ENCODE measurements at regions not wholly inside any gene's neighbourhood (a gene's known extent, or its start where the extent isn't known, plus 50 kb on each side); places are given as distances from the start of the nearest gene placed in this dataset.

DNA sequence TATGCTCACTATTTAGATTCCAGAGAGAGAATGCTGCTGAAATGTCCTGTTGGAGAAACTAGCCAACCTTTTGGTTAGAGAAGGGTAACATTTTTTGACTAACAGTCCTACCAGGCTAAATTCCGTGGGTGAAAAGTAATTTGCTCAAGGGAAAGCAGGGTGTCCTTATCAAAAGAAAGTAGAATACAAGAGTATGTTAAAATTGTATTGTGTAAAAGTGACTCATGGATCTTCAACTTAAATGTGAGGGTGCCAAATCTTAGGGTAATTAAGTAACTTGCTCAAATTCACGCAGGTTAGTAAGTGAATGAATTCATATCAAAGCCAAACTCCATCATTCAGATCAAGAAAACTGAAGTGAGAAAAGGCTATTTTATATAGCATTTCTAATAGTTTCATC lies 81.7 kb downstream of the PCDH7 start:
- no peak overlapping the region for H3K27ac ChIP-seq
- intact Hi-C loops (cut with DNase I): no loop called here

GRCh38 chr4:30802622-30803323 lies 82.6 kb downstream of the PCDH7 start:
- H3K9me3 ChIP-seq: no peaks in the 10 kb centered on the region
- no peak for TF ChIP-seq POLR2A (IDR thresholded peaks at IDR 0.05)
- TF ChIP-seq, protein P1, sequence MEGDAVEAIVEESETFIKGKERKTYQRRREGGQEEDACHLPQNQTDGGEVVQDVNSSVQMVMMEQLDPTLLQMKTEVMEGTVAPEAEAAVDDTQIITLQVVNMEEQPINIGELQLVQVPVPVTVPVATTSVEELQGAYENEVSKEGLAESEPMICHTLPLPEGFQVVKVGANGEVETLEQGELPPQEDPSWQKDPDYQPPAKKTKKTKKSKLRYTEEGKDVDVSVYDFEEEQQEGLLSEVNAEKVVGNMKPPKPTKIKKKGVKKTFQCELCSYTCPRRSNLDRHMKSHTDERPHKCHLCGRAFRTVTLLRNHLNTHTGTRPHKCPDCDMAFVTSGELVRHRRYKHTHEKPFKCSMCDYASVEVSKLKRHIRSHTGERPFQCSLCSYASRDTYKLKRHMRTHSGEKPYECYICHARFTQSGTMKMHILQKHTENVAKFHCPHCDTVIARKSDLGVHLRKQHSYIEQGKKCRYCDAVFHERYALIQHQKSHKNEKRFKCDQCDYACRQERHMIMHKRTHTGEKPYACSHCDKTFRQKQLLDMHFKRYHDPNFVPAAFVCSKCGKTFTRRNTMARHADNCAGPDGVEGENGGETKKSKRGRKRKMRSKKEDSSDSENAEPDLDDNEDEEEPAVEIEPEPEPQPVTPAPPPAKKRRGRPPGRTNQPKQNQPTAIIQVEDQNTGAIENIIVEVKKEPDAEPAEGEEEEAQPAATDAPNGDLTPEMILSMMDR (IDR thresholded peaks at IDR 0.05): no peak
- DNase-seq (no peak), ATAC-seq (no peak)
- 47% methylated on average over 3 of the region's 3 CpGs for WGBS (ENCODE audit: insufficient coverage, low coverage, low lambda C conversion rate, missing lambda C conversion rate)
- H3K4me1 ChIP-seq: no peaks in the 10 kb centered on the region
- no peak overlapping the region for H3K27ac ChIP-seq
- intact Hi-C loops (cut with DNase I): no loop called here
- H3K36me3 ChIP-seq: no peaks in the 10 kb centered on the region
- no peaks in the 10 kb centered on the region for H3K27me3 ChIP-seq
- H3K4me3 ChIP-seq: no peak overlapping the region

More for the DNA sequence above, 81.7 kb downstream of the PCDH7 start:
- Histone ChIP-seq H3K36me3 (no peaks in the 10 kb centered on the region), H3K9me3 (no peaks in the 10 kb centered on the region), H3K27me3 (no peaks in the 10 kb centered on the region), H3K4me1 (no peaks in the 10 kb centered on the region), H3K4me3 (no peak overlapping the region)
- ATAC-seq (no peak), DNase-seq (no peak)
- no peak for TF ChIP-seq POLR2A (IDR thresholded peaks at IDR 0.05)
- TF ChIP-seq, protein P1 (IDR thresholded peaks at IDR 0.05): no peak
- 33% methylated on average over 2 of the region's 2 CpGs for WGBS (ENCODE audit: insufficient coverage, low coverage, low lambda C conversion rate, missing lambda C conversion rate)

GRCh38 chr4:30808276-30808675 lies 88.1 kb downstream of the PCDH7 start:
- Histone ChIP-seq H3K27me3 (no peaks in the 10 kb centered on the region), H3K36me3 (no peaks in the 10 kb centered on the region), H3K27ac (no peak overlapping the region), H3K4me3 (no peak overlapping the region), H3K4me1 (no peaks in the 10 kb centered on the region), H3K9me3 (no peaks in the 10 kb centered on the region)
- intact Hi-C loops (cut with DNase I): no loop called here
- DNase-seq (no peak), ATAC-seq (no peak)
- no peak for TF ChIP-seq POLR2A (IDR thresholded peaks at IDR 0.05)
- TF ChIP-seq, protein P1 (IDR thresholded peaks at IDR 0.05): no peak

GRCh38 chr4:30811296-30811695 lies 91.1 kb downstream of the PCDH7 start:
- intact Hi-C loops (cut with DNase I): no loop called here
- TF ChIP-seq, protein P1 (IDR thresholded peaks at IDR 0.05): no peak
- TF ChIP-seq POLR2A (IDR thresholded peaks at IDR 0.05): no peak
- no peaks in the 10 kb centered on the region for H3K4me1 ChIP-seq
- no peaks in the 10 kb centered on the region for H3K27me3 ChIP-seq
- DNase-seq: no peak
- no peaks in the 10 kb centered on the region for H3K9me3 ChIP-seq
- no peak overlapping the region for H3K4me3 ChIP-seq
- 50% methylated on average over 2 of the region's 2 CpGs for WGBS (ENCODE audit: insufficient coverage, low coverage, low lambda C conversion rate, missing lambda C conversion rate)
- ATAC-seq: no peak
- no peaks in the 10 kb centered on the region for H3K36me3 ChIP-seq
- no peak overlapping the region for H3K27ac ChIP-seq

- Histone ChIP-seq H3K9me3 (no peaks in the 10 kb centered on the region), H3K4me3 (no peak overlapping the region), H3K36me3 (no peaks in the 10 kb centered on the region), H3K27me3 (no peaks in the 10 kb centered on the region), H3K27ac (no peak overlapping the region), H3K4me1 (no peaks in the 10 kb centered on the region)
- ATAC-seq (no peak), DNase-seq (no peak)
- WGBS (ENCODE audit: insufficient coverage, low coverage, low lambda C conversion rate, missing lambda C conversion rate): 58% methylated on average over 2 of the region's 2 CpGs
- no peak for TF ChIP-seq POLR2A (IDR thresholded peaks at IDR 0.05)
- TF ChIP-seq, protein P1 (IDR thresholded peaks at IDR 0.05): no peak
- intact Hi-C loops (cut with DNase I): no loop called here
Observed at GRCh38 chr4:30815685-30816084, 95.5 kb downstream of the PCDH7 start.

All from right lobe of liver (tissue), 6 donors.